ENCODE measurements at regions not wholly inside any gene's neighbourhood (a gene's known extent, or its start where the extent isn't known, plus 50 kb on each side); places are given as distances from the start of the nearest gene placed in this dataset.

- no peak for TF ChIP-seq CTCF (IDR thresholded peaks at IDR 0.05; ENCODE audit: low read length)
- no peak for TF ChIP-seq EZH2 (optimal IDR thresholded peaks at IDR 0.05; ENCODE audit: low read depth, low read length)
- TF ChIP-seq EZH2phosphoT487 (IDR thresholded peaks at IDR 0.05; ENCODE audit: low read length) = no peak
Measured at GRCh38 chr6:14695579-14695978, 550.3 kb upstream of the JARID2 start.

All from MM.1S (cell line).